AG04450 (cell line): ENCODE measurements at regions not wholly inside any gene's neighbourhood (a gene's known extent, or its start where the extent isn't known, plus 50 kb on each side); places are given as distances from the start of the nearest gene placed in this dataset.
"Not testable (repeated sequence)": the region's sequence is repeated elsewhere in the genome, so short reads cannot be mapped to it uniquely, and the experiment has no call there.

Experiments used
- CTCF ChIA-PET: fragments of 300-600, 350-600 bp; formaldehyde crosslinking; extraction: SDS; loops from one replicate; lab custom pipeline; 2022; ENCODE audit warnings: antibody characterized with exemption, inconsistent platforms; lab: Charles Lee
- POLR2A ChIA-PET: fragments of 350-600 bp; formaldehyde crosslinking; extraction: SDS; loops from one replicate; lab custom pipeline; 2021; ENCODE audit warnings: antibody characterized with exemption, inconsistent platforms; lab: Yijun Ruan, JAX
- DNase-seq: peaks from one replicate; pipeline ENCODE4 v3.0.0-alpha.2; 2011; ENCODE audit warnings: low read depth, low spot score
- H3K27ac ChIP-seq: one replicate; pipeline ENCODE4 v1.5.1; 2012; ENCODE audit warnings: low read depth, low read length, control low read depth
- H3K27me3 ChIP-seq: one replicate; pipeline ENCODE4 v1.6.0; 2012; ENCODE audit warnings: low read length; ENCODE audit not compliant: control insufficient read depth, insufficient read depth
- H3K4me3 ChIP-seq: 2 replicates; pipeline ENCODE4 v1.5.1; 2011; ENCODE audit warnings: mild to moderate bottlenecking, low read depth, low read length, control low read depth
- H3K9me3 ChIP-seq: 2 replicates; pipeline ENCODE4 v1.5.1; 2012; ENCODE audit warnings: low read length; ENCODE audit not compliant: control insufficient read depth, insufficient read depth
- CTCF ChIP-seq: IDR thresholded peaks from 2 replicates; pipeline ENCODE4 v1.5.1; 2011; ENCODE audit warnings: low read depth, low read length, control low read depth, inconsistent platforms

GRCh38 chr6:85081102-85081501, 316.7 kb upstream of the TBX18 start:
- no peak for DNase-seq
- Histone ChIP-seq H3K27me3 (no peaks in the 10 kb centered on the region), H3K9me3 (no peaks in the 10 kb centered on the region), H3K4me3 (no peak overlapping the region), H3K27ac (no peak overlapping the region)
- ChIA-PET POLR2A (no interaction called here), CTCF (no interaction called here)
- no peak for TF ChIP-seq CTCF

DNA sequence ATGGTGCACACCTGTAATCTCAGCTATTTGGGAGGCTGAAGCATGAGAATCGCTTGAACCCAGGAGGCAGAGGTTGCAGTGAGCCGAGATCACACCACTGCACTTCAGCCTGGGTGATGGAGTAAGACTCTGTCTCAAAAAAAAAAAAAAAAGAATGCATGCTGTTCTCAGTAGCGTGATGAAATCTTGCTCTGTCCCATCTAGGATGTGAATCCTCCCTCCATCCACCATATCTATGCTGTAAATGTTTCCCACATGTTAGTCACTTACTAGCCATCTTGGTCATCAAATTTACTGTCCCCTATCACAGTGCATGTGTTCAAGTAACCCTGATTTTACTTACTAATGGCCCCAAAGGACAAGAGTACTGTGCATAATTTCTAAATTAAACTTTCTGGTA, 315.4 kb upstream of the TBX18 start:
- no peak for DNase-seq
- ChIA-PET CTCF (no interaction called here), POLR2A (no interaction called here)

DNA sequence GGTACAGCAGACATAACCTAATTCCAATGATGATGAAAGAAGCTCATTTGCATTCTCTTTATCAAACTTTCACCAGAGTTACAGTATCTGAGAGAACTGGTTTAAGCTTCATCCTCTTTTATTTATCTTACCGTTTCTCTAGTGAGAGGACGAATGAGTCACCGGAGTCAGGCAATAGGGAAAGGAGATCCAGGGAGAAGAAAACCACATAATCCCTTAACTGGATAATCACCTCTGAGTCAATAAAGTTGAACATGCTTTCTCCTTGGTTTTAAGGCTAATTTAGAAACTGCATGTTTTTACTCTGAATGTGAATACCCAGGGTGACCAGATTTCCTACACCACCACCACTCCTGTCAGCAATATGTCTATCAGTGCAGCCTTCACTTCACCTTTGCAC, 313.7 kb upstream of the TBX18 start:
- DNase-seq, result peak; percentile 39
- CTCF ChIA-PET, result interaction anchor here (0.5 to 1.6 kb wide), 2 partner anchors 245 to 797 kb away, joined by 4 read pairs; no protein-coding TSS in a partner anchor
- Histone ChIP-seq H3K27ac (no peak overlapping the region), H3K27me3 (no peaks in the 10 kb centered on the region), H3K4me3 (no peak overlapping the region), H3K9me3 (no peaks in the 10 kb centered on the region)
- no peak for TF ChIP-seq CTCF
- POLR2A ChIA-PET, result interaction anchor here (0.5 kb wide), 1 partner anchor 565 kb away, joined by 3 read pairs; the partner anchor contains the start of gene SYNCRIP

More for the DNA sequence above, 315.4 kb upstream of the TBX18 start:
- TF ChIP-seq CTCF, result no peak
- Histone ChIP-seq H3K27me3 (no peaks in the 10 kb centered on the region), H3K9me3 (no peaks in the 10 kb centered on the region), H3K4me3 (no peak overlapping the region), H3K27ac (no peak overlapping the region)

DNA sequence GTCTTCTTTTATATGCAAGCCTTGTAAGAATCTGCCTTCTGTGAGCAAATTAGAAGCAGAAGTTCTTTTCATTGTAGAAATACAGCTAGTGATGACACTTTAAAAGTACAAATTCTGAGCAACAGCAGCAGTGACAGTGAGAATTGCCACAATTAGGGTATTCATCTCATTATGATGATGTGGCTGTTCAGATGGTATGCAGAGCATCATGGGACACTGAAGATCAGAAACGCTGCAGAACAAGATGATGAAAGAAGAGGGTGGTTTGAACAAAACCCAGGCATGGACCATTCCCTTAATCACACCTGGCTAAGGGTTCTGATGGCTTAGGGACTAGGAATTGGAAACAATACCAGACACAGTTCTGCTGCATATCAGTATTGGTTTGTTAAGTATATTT, 312.7 kb upstream of the TBX18 start:
- no peaks in the 10 kb centered on the region for H3K9me3 ChIP-seq
- no peak overlapping the region for H3K27ac ChIP-seq
- no peaks in the 10 kb centered on the region for H3K27me3 ChIP-seq
- no peak overlapping the region for H3K4me3 ChIP-seq
- DNase-seq, result no peak
- TF ChIP-seq CTCF, result no peak
- ChIA-PET POLR2A (no interaction called here), CTCF (interaction anchor here (1.6 kb wide), 1 partner anchor 246 kb away, joined by 4 read pairs; no protein-coding TSS in a partner anchor)

DNA sequence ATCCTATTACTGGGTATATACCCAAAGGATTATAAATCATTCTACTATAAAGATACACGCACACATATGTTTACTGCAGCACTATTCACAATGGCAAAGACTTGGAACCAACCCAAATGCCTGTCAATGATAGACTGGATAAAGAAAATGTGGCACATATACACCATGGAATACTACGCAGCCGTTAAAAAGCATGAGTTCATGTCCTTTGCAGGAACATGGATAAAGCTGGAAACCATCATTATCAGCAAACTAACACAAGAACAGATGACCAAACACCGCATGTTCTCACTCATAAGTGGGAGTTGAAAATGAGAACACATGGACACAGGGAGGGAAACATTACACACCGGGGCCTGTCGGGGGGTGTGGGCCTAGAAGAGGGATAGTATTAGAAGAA, 307.4 kb upstream of the TBX18 start:
- H3K27ac ChIP-seq, CTCF ChIA-PET, H3K4me3 ChIP-seq, H3K9me3 ChIP-seq, DNase-seq, H3K27me3 ChIP-seq, POLR2A ChIA-PET: not testable (repeated sequence)

DNA sequence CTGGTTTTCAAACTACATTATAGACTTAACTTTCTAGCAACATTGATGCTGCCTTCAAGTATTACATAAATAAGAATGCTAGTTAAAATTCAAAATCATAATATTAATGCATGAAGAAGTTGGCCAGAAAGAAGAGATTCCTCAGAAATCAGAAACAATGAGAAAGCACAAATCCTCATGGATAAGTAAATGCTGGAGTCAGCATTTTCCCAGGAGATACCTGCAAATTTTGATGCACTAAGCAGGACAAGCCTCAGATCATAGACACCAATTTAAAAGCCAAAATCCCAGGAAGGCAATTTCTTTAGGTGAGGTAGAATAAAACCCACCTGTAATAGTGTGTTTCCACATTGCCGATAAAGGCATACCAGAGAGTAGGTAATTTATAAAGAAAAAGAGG, 305.2 kb upstream of the TBX18 start:
- no peak for DNase-seq
- Histone ChIP-seq H3K27ac (no peak overlapping the region), H3K4me3 (no peak overlapping the region), H3K9me3 (no peaks in the 10 kb centered on the region), H3K27me3 (no peaks in the 10 kb centered on the region)
- CTCF ChIA-PET, result no interaction called here
- TF ChIP-seq CTCF, result no peak
- POLR2A ChIA-PET, result no interaction called here
